IMR-90 (cell line): ENCODE measurements at regions not wholly inside any gene's neighbourhood (a gene's known extent, or its start where the extent isn't known, plus 50 kb on each side); places are given as distances from the start of the nearest gene placed in this dataset.

Experiments used
- ATAC-seq: fragments of 200-7000 bp; cut with Tn5 transposase; 2 replicates; pipeline ENCODE4 v1.9.1; 2020; ENCODE audit warnings: low read depth, mild to moderate bottlenecking, moderate library complexity
- BruUV-seq: library from RNA; stranded (reverse); fragments of 400-500 nt; replicated peaks from 2 replicates; lab custom pipeline; 2021; lab: Mats Ljungman, UMichigan
- CTCF ChIA-PET: fragments of 300-600 bp; formaldehyde crosslinking; extraction: SDS; loops from one replicate; lab custom pipeline; 2021; ENCODE audit warnings: antibody characterized with exemption; lab: Yijun Ruan, JAX
- POLR2A ChIA-PET: fragments of 300-600 bp; sonication (Branson Sonifier 250); formaldehyde crosslinking; loops from one replicate; lab custom pipeline; 2022; ENCODE audit warnings: antibody characterized with exemption; ENCODE audit not compliant: unreplicated experiment; lab: Charles Lee
- DNase-seq: peaks from one replicate; pipeline ENCODE4 v3.0.0; 2013
- H2AFZ ChIP-seq: replicated peaks from 2 replicates; pipeline ENCODE3; 2013; ENCODE audit warnings: low read length, mild to moderate bottlenecking; ENCODE audit not compliant: poor library complexity
- H2AK5ac ChIP-seq: 2 replicates; pipeline ENCODE4 v1.6.1; 2013; ENCODE audit warnings: low read depth, low read length, inconsistent platforms
- H2AK9ac ChIP-seq: replicated peaks from 2 replicates; pipeline ENCODE3; 2013; ENCODE audit warnings: mild to moderate bottlenecking, low read depth, low read length, moderate library complexity; ENCODE audit not compliant: poor library complexity
- H2BK120ac ChIP-seq: 2 replicates; pipeline ENCODE4 v1.6.1; 2013; ENCODE audit warnings: low read depth, low read length, inconsistent platforms
- H2BK15ac ChIP-seq: 3 replicates; pipeline ENCODE4 v1.6.1; 2013; ENCODE audit warnings: low read depth, low read length, inconsistent platforms
- H2BK20ac ChIP-seq: 2 replicates; pipeline ENCODE4 v1.6.1; 2013; ENCODE audit warnings: low read depth, mild to moderate bottlenecking, inconsistent platforms, low read length, moderate library complexity
- H2BK5ac ChIP-seq: 2 replicates; pipeline ENCODE4 v1.6.1; 2013; ENCODE audit warnings: mild to moderate bottlenecking, low read depth, low read length, inconsistent platforms; ENCODE audit not compliant: poor library complexity, severe bottlenecking
- H3K14ac ChIP-seq: replicated peaks from 2 replicates; pipeline ENCODE4 v1.6.1; 2013; ENCODE audit warnings: low read depth, low read length, inconsistent platforms
- H3K18ac ChIP-seq: 2 replicates; pipeline ENCODE4 v1.6.1; 2013; ENCODE audit warnings: low read depth, low read length, control low read depth
- H3K23ac ChIP-seq: 2 replicates; pipeline ENCODE4 v1.6.1; 2013; ENCODE audit warnings: low read depth, low read length, inconsistent platforms
- H3K27ac ChIP-seq: 2 replicates; pipeline ENCODE4 v1.5.1; 2013; ENCODE audit warnings: mild to moderate bottlenecking, control low read depth, low read length; ENCODE audit not compliant: insufficient read depth
- H3K27me3 ChIP-seq: 2 replicates; pipeline ENCODE4 v1.6.1; 2013; ENCODE audit warnings: low read length; ENCODE audit not compliant: control insufficient read depth, insufficient read depth
- H3K36me3 ChIP-seq: 2 replicates; pipeline ENCODE4 v1.6.1; 2013; ENCODE audit warnings: low read length, mixed read lengths; ENCODE audit not compliant: control insufficient read depth, insufficient read depth
- H3K4ac ChIP-seq: 2 replicates; pipeline ENCODE4 v1.6.1; 2013; ENCODE audit warnings: low read depth, low read length, inconsistent platforms
- H3K4me1 ChIP-seq: 2 replicates; pipeline ENCODE4 v1.6.1; 2013; ENCODE audit warnings: low read length, mixed read lengths; ENCODE audit not compliant: control insufficient read depth, insufficient read depth
- H3K4me2 ChIP-seq: 2 replicates; pipeline ENCODE4 v1.6.1; 2013; ENCODE audit warnings: low read depth, mild to moderate bottlenecking, control low read depth, low read length, moderate library complexity
- H3K4me3 ChIP-seq: 2 replicates; pipeline ENCODE4 v1.5.1; 2013; ENCODE audit warnings: low read depth, mild to moderate bottlenecking, control low read depth, low read length, moderate library complexity; ENCODE audit not compliant: insufficient read depth
- H3K56ac ChIP-seq: 2 replicates; pipeline ENCODE4 v1.6.1; 2013; ENCODE audit warnings: low read length, inconsistent platforms; ENCODE audit not compliant: insufficient read depth; ENCODE audit errors: extremely low read depth
- H3K79me1 ChIP-seq, 2 experiments: 2 replicates each; pipeline ENCODE4 v1.6.1; 2013; ENCODE audit warnings: low read length in 2 of 2, inconsistent platforms in 1 of 2, low read depth in 1 of 2
- H3K9ac ChIP-seq: 2 replicates; pipeline ENCODE4 v1.6.1; 2013; ENCODE audit warnings: low read depth, low read length, control low read depth
- H3K9me1 ChIP-seq: 2 replicates; pipeline ENCODE4 v1.6.1; 2013; ENCODE audit warnings: low read length, inconsistent platforms; ENCODE audit not compliant: insufficient read depth
- H3K9me3 ChIP-seq: 2 replicates; pipeline ENCODE4 v1.6.1; 2013; ENCODE audit warnings: low read length; ENCODE audit not compliant: control insufficient read depth, insufficient read depth
- H4K20me1 ChIP-seq: 2 replicates; pipeline ENCODE4 v1.6.1; 2013; ENCODE audit warnings: low read length, inconsistent platforms; ENCODE audit not compliant: insufficient read depth
- H4K5ac ChIP-seq: 2 replicates; pipeline ENCODE4 v1.6.1; 2013; ENCODE audit warnings: mild to moderate bottlenecking, low read depth, low read length, control low read depth
- H4K8ac ChIP-seq, 2 experiments: 2 replicates each; pipeline ENCODE4 v1.6.1; 2013; ENCODE audit warnings: low read depth in 2 of 2, low read length in 2 of 2, control low read depth in 1 of 2, inconsistent platforms in 1 of 2
- H4K91ac ChIP-seq: 2 replicates; pipeline ENCODE4 v1.6.1; 2013; ENCODE audit warnings: low read depth, low read length, inconsistent platforms; ENCODE audit not compliant: insufficient read depth
- BHLHE40 ChIP-seq: fragments of 150-350 bp; IDR thresholded peaks from 2 replicates; pipeline ENCODE4 v1.6.1; 2016; ENCODE audit warnings: mild to moderate bottlenecking, low read depth, low read length
- CEBPB ChIP-seq: IDR thresholded peaks from 2 replicates; pipeline ENCODE4 v1.6.1; 2012; ENCODE audit warnings: low read depth, low read length, improper control_type of control experiment
- CHD1 ChIP-seq: IDR thresholded peaks from 2 replicates; pipeline ENCODE4 v1.6.1; 2012; ENCODE audit warnings: low read depth, low read length, improper control_type of control experiment
- CTCF ChIP-seq: conservative IDR thresholded peaks from 2 replicates; pipeline ENCODE4 v1.5.1; 2012; ENCODE audit warnings: mild to moderate bottlenecking, low read depth, low read length, improper control_type of control experiment
- ELK1 ChIP-seq: fragments of 150-350 bp; IDR thresholded peaks from 2 replicates; pipeline ENCODE4 v1.6.1; 2016; ENCODE audit warnings: low read depth, mild to moderate bottlenecking, low read length, moderate library complexity, borderline replicate concordance
- FOS ChIP-seq: fragments of 150-350 bp; IDR thresholded peaks from 2 replicates; pipeline ENCODE4 v1.6.1; 2016; ENCODE audit warnings: low read depth, low read length
- MAFK ChIP-seq: IDR thresholded peaks from 2 replicates; pipeline ENCODE4 v1.6.1; 2012; ENCODE audit warnings: low read depth, low read length, improper control_type of control experiment
- MAZ ChIP-seq: IDR thresholded peaks from 2 replicates; pipeline ENCODE4 v1.6.1; 2012; ENCODE audit warnings: low read depth, mild to moderate bottlenecking, low read length, improper control_type of control experiment, moderate library complexity, borderline replicate concordance
- MXI1 ChIP-seq: IDR thresholded peaks from 2 replicates; pipeline ENCODE4 v1.6.1; 2012; ENCODE audit warnings: low read depth, mild to moderate bottlenecking, low read length, moderate library complexity, borderline replicate concordance
- NFE2L2 ChIP-seq: fragments of 150-350 bp; IDR thresholded peaks from 2 replicates; pipeline ENCODE4 v1.6.1; 2016; ENCODE audit warnings: low read depth, mild to moderate bottlenecking, low read length
- POLR2A ChIP-seq: IDR thresholded peaks from 2 replicates; pipeline ENCODE4 v1.6.1; 2012; ENCODE audit warnings: mild to moderate bottlenecking, low read depth, low read length
- RAD21 ChIP-seq: IDR thresholded peaks from 2 replicates; pipeline ENCODE4 v1.6.1; 2012; ENCODE audit warnings: low read length, improper control_type of control experiment
- RCOR1 ChIP-seq: IDR thresholded peaks from 2 replicates; pipeline ENCODE4 v1.6.1; 2012; ENCODE audit warnings: mild to moderate bottlenecking, low read length, improper control_type of control experiment; ENCODE audit not compliant: insufficient replicate concordance
- RFX5 ChIP-seq: IDR thresholded peaks from 2 replicates; pipeline ENCODE4 v1.8.0; 2012; ENCODE audit warnings: low read depth, mild to moderate bottlenecking, low read length, moderate library complexity
- SMC3 ChIP-seq: fragments of 150-350 bp; IDR thresholded peaks from 2 replicates; pipeline ENCODE4 v1.6.1; 2016; ENCODE audit warnings: low read depth, mild to moderate bottlenecking, antibody characterized with exemption, low read length, moderate library complexity
- USF2 ChIP-seq: fragments of 150-350 bp; IDR thresholded peaks from 2 replicates; pipeline ENCODE4 v1.6.1; 2017; ENCODE audit warnings: mild to moderate bottlenecking, antibody characterized with exemption, low read length, low read depth
- WGBS, 2 experiments: methylation state at CpG; one replicate each; pipeline versions ENCODE4 v1.1.5 to v1.1.7; 2013; ENCODE audit warnings: missing lambda C conversion rate in 2 of 2; ENCODE audit not compliant: insufficient read length in 1 of 2; ENCODE audit errors: extremely low coverage in 2 of 2; 5-methylcytosine and 5-hydroxymethylcytosine counted together
- dilution Hi-C: fragments of 300-500 bp; cut with HindIII; formaldehyde crosslinking; loops from one replicate; pipeline ENCODE4 v1.14.3; 2018; ENCODE audit warnings: low sequenced_read_pairs; ENCODE audit not compliant: unreplicated experiment
- in situ Hi-C: fragments of 300-500 bp; cut with MboI; formaldehyde crosslinking; loops from 3 replicates; pipeline ENCODE4 v1.14.3; 2019; ENCODE audit warnings: low sequenced_read_pairs, inconsistent platforms, mixed read lengths
- intact Hi-C: fragments of 100-400 bp; cut with micrococcal nuclease; formaldehyde crosslinking; loops from 2 replicates; pipeline ENCODE4 v1.10.0; 2022

DNA sequence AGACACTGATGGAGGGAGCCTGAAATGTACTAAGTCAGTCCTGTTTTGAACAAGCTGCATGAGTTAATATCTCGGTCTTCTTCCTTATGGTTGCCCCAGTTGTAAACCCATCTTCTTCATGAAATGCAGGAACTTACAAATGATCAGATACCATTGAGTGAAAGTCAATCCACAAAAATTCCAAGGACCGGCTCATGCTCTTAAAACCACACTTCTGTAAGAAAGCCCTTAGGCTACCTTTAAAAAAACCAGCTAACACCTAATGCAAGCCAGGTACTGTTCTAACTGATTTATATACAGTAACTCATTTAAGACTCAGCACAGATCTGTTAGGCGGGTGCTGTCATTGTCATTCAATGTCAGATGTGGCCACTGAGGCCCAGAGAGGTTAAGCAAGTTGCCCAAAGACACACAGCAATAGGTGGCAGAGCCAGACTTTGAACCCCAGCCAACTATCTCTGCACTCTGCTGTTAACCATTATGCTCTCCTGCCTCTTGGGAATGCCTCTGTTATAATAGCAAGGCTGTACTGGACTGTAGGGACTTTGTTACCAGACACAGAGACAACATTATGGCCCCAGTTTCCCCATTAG is 93.4 kb downstream of the C16orf95 start:
- Histone ChIP-seq H3K9me1 (peaks cover 10% of the 10 kb centered on the region; the same call in 1 of the 2 replicates), H2BK20ac (no peak overlapping the region), H3K27me3 (no peaks in the 10 kb centered on the region), H2AK5ac (no peak overlapping the region), H3K9me3 (no peaks in the 10 kb centered on the region), H3K36me3 (no peaks in the 10 kb centered on the region), H3K56ac (no peak overlapping the region), H3K4me2 (no peak overlapping the region), H3K14ac (no peak overlapping the region), H4K91ac (no peak overlapping the region), H2BK5ac (no peak overlapping the region), H4K5ac (no peak overlapping the region), H3K79me1 (no peaks in the 10 kb centered on the region), H3K4me1 (peaks cover 5% of the 10 kb centered on the region), H3K18ac (no peak overlapping the region), H2AK9ac (no peak overlapping the region), H2AFZ (no peak overlapping the region), H3K4ac (no peak overlapping the region), H2BK15ac (no peak overlapping the region), H3K4me3 (no peak overlapping the region), H4K20me1 (no peaks in the 10 kb centered on the region), H3K23ac (no peak overlapping the region), H3K9ac (no peak overlapping the region), H4K8ac (no peak overlapping the region), H2BK120ac (no peak overlapping the region), H3K27ac (no peak overlapping the region)
- no TSS peak for BruUV-seq
- intact Hi-C loops (no loop called here), dilution Hi-C loops (no loop called here), in situ Hi-C loops (no loop called here)
- WGBS, 2 experiments, result 80% methylated on average over 2 of the region's 3 CpGs; no CpG with 5 or more reads in 1 of the 2 experiments
- ATAC-seq (no peak), DNase-seq (no peak)
- TF ChIP-seq MAFK (no peak), MAZ (no peak), RFX5 (no peak), POLR2A (no peak), NFE2L2 (no peak), FOS (no peak), SMC3 (no peak), USF2 (no peak), CHD1 (no peak), RCOR1 (no peak), MXI1 (no peak), CTCF (no peak), ELK1 (no peak), RAD21 (no peak), BHLHE40 (no peak), CEBPB (no peak)
- ChIA-PET POLR2A (no interaction called here), CTCF (no interaction called here)
